ENCODE measurements at regions not wholly inside any gene's neighbourhood (a gene's known extent, or its start where the extent isn't known, plus 50 kb on each side); places are given as distances from the start of the nearest gene placed in this dataset.

- intact Hi-C loops (cut with DNase I), result no loop called here
- H3K27ac ChIP-seq, result no peak overlapping the region
- no peaks in the 10 kb centered on the region for H3K27me3 ChIP-seq
- no peak for TF ChIP-seq CTCF (IDR thresholded peaks at IDR 0.05)
- ATAC-seq, result no peak
- H3K36me3 ChIP-seq (replicated peaks in 1 of 2; ENCODE audit: insufficient read depth in 1 of 2, low read depth in 2 of 2), result no peaks in the 10 kb centered on the region
- no peaks in the 10 kb centered on the region for H3K9me3 ChIP-seq
- no peaks in the 10 kb centered on the region for H3K4me1 ChIP-seq
- H3K4me3 ChIP-seq, result no peak overlapping the region
- DNase-seq, result no peak
These were observed 1286.9 kb upstream of the PCDH20 start for GRCh38 chr13:62702502-62702901.

GRCh38 chr13:62697701-62698100, 1282.1 kb upstream of the PCDH20 start:
- ATAC-seq, result no peak

GRCh38 chr13:62696490-62696889, 1280.8 kb upstream of the PCDH20 start:
- ATAC-seq (no peak), DNase-seq (no peak)
- TF ChIP-seq CTCF (IDR thresholded peaks at IDR 0.05) (no peak), POLR2A (IDR thresholded peaks at IDR 0.05) (no peak)
- intact Hi-C loops (cut with DNase I), result no loop called here
- Histone ChIP-seq H3K4me1 (no peaks in the 10 kb centered on the region), H3K4me3 (no peak overlapping the region), H3K36me3 (replicated peaks in 1 of 2; ENCODE audit: insufficient read depth in 1 of 2, low read depth in 2 of 2) (no peaks in the 10 kb centered on the region), H3K9me3 (no peaks in the 10 kb centered on the region), H3K27me3 (no peaks in the 10 kb centered on the region), H3K27ac (no peak overlapping the region)

More at GRCh38 chr13:62697701-62698100, 1282.1 kb upstream of the PCDH20 start:
- WGBS, 2 donors, result 94 to 96% methylated on average over 1 of the region's 1 CpG
- no peaks in the 10 kb centered on the region for H3K9me3 ChIP-seq
- DNase-seq, result no peak
- intact Hi-C loops (cut with DNase I), result no loop called here
- H3K4me1 ChIP-seq, result no peaks in the 10 kb centered on the region
- TF ChIP-seq POLR2A (IDR thresholded peaks at IDR 0.05) (no peak), CTCF (IDR thresholded peaks at IDR 0.05) (no peak)
- H3K4me3 ChIP-seq, result no peak overlapping the region
- H3K27me3 ChIP-seq, result no peaks in the 10 kb centered on the region
- no peaks in the 10 kb centered on the region for H3K36me3 ChIP-seq (replicated peaks in 1 of 2; ENCODE audit: insufficient read depth in 1 of 2, low read depth in 2 of 2)
- no peak overlapping the region for H3K27ac ChIP-seq

- TF ChIP-seq POLR2A (IDR thresholded peaks at IDR 0.05) (no peak), CTCF (IDR thresholded peaks at IDR 0.05) (no peak)
- H3K4me1 ChIP-seq, result no peaks in the 10 kb centered on the region
- H3K27me3 ChIP-seq, result no peaks in the 10 kb centered on the region
- no peaks in the 10 kb centered on the region for H3K9me3 ChIP-seq
- WGBS, 2 donors, result 89 to 92% methylated on average over 2 of the region's 2 CpGs
- no peak overlapping the region for H3K27ac ChIP-seq
- DNase-seq (no peak), ATAC-seq (no peak)
- no peak overlapping the region for H3K4me3 ChIP-seq
- no peaks in the 10 kb centered on the region for H3K36me3 ChIP-seq (replicated peaks in 1 of 2; ENCODE audit: insufficient read depth in 1 of 2, low read depth in 2 of 2)
- intact Hi-C loops (cut with DNase I), result no loop called here
These were observed 1272.1 kb upstream of the PCDH20 start for GRCh38 chr13:62687732-62688131.

- peak in 1 of 4 donors; percentile 2 for DNase-seq
- Histone ChIP-seq H3K4me1 (no peaks in the 10 kb centered on the region), H3K27ac (no peak overlapping the region), H3K27me3 (no peaks in the 10 kb centered on the region), H3K36me3 (replicated peaks in 1 of 2; ENCODE audit: insufficient read depth in 1 of 2, low read depth in 2 of 2) (no peaks in the 10 kb centered on the region), H3K9me3 (no peaks in the 10 kb centered on the region), H3K4me3 (no peak overlapping the region)
- no peak for TF ChIP-seq POLR2A (IDR thresholded peaks at IDR 0.05)
- no peak for TF ChIP-seq CTCF (IDR thresholded peaks at IDR 0.05)
- intact Hi-C loops (cut with DNase I), result no loop called here
- WGBS, 2 donors, result 22 to 39% methylated on average over 2 of the region's 2 CpGs
- ATAC-seq, result no peak
These were observed 1268.7 kb upstream of the PCDH20 start for GRCh38 chr13:62684359-62684758.
